HG03460 (cell line): ENCODE measurements at regions not wholly inside any gene's neighbourhood (a gene's known extent, or its start where the extent isn't known, plus 50 kb on each side); places are given as distances from the start of the nearest gene placed in this dataset.

ENCODE experiments used
- ATAC-seq: cut with Tn5 transposase; IDR thresholded peaks from one replicate; pipeline ENCODE4 v1.9.1; 2021; ENCODE audit not compliant: unreplicated experiment

DNA sequence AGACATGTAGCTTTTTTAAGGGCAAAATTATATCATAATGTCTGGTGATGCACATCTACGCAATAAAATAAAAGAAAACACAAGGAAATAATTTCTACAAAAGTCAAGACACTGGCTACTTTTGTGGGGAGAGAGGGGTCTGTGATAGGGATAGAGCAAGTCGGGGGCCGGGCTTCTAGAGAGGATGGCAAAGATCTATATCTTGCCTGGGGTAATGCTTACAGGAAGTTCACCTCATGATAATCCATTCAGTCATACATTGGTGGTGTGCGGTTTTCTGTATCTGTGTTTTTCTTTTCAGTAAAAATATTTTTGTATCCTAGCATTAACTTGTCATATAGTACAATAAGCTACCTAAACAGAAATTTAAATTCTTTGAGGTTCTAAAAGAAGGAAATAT, 178.8 kb downstream of the ARRDC4 start:
- ATAC-seq, result no peak

DNA sequence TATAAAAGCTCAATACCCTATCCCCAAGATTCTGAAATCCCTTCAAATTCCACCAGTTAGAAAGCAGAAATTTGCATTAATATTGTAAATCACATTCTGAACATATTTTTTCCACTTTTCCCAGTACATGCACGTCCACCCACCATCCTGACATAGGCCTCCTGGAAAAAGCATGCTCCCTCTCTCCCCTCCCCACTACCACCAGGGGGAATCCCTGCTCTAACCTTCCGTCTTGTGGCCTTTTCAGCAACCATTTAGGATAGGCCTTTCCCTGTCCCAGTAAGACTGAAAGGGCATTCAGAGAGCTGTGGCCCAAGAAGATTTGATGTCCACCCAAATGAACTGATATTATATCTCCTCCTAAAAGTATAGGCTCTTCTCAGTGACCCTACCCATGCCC, 182.1 kb downstream of the ARRDC4 start:
- no peak for ATAC-seq

DNA sequence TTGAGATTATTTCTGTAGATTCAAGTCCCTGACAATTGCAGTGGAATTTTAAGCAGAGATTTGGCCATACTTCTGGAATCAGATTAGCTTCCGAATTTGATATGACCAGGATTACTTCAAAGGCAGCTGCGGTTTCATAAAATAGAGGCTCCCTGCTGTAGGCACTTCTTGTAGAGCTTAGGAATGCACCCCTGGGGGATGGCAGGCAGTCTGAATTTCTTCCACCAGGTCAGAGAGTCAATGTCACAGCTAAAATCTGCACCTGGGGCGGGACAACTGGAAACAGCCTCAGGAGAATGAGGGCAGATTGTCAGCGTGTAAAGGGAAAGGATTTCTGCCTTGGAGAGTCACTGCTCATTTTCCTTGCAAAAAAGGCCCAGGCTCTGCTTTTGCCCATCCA, 182.6 kb downstream of the ARRDC4 start:
- ATAC-seq, result no peak

- ATAC-seq, result no peak
Observed at GRCh38 chr15:98144388-98144787, 183.9 kb downstream of the ARRDC4 start.

DNA sequence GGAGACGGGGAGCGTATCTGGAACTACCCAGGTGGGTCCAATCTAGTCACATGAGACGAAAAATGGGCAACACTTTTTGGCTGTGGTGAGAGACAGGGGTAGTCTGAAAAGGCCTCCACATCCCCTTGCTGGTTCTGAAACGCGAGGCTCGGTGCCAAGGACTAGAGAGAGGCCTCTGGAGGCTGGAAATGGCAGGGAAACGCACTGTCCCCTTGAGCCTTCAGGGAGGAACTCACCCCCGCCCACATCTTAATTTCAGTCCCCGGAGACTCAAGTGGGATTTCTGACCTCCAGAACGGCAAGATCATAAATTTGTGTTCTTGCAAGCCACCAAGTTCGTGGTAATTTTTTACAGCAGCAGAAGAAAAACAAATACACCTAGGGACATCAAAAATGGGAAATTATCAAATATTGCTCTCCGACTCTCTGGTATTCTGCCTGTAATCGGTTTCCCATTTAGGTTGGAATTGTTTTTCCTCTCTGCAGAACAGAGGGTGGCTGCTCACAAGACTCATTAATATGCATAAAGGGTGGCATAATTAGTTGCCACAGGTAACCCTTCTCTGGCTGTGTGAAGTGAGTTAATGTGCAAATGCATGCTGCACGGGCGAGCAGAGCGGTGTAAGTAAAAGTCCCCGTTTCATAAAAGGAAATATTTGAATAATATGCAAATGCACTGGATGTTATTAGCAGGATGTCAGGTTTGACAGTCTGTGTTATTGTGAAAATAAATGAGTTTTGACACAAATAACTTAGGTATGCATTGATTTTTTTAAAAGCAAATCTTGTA, 185.7 kb downstream of the ARRDC4 start:
- no peak for ATAC-seq

- no peak for ATAC-seq
Observed at GRCh38 chr15:98147415-98147814, 186.9 kb downstream of the ARRDC4 start.

GRCh38 chr15:98150084-98150483, 189.6 kb downstream of the ARRDC4 start:
- ATAC-seq, result no peak

GRCh38 chr15:98150536-98150935, 190.0 kb downstream of the ARRDC4 start:
- ATAC-seq, result no peak

DNA sequence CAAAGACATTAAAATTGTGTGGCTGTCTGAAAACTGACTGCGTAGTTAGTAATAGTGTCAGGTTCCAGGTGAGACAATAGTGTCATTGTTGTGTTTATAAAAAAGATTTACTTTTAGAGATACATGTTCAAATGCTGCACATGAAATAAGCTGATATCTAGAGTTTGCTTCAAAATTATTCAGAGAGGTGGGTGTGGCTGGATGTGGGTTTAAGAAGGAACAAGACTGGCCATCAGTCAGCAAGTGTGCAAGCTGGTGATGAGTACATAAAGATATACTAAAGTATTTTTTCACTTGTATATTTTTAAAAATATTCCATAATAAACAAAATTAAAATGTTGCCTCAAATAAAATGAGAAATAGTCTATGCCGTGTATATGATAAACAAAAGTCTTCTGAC, 190.6 kb downstream of the ARRDC4 start:
- no peak for ATAC-seq

GRCh38 chr15:98152156-98152555, 191.7 kb downstream of the ARRDC4 start:
- no peak for ATAC-seq

DNA sequence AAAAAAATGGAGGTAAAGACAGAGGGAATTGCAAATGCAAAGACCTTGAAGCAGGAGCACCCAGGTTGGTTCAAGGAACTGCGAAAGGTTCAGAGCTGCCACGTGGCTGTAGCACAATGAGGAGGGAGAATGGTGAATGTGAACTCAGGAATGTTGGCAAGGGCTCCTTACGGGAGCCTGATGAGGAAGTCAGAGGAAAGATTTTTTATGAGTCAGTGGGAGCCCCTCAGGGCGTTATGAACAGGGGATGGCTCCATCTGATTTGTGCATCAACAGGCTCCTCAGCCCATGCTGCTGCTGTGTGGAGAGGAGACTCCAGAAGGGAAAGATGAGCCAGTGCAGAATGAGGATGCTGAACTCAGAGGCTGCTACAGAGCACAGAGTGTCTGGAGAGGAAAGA, 194.4 kb downstream of the ARRDC4 start:
- ATAC-seq, result no peak

GRCh38 chr15:98155356-98155755, 194.9 kb downstream of the ARRDC4 start:
- no peak for ATAC-seq

GRCh38 chr15:98160236-98160635, 199.7 kb downstream of the ARRDC4 start:
- ATAC-seq, result peak; percentile 92

GRCh38 chr15:98163319-98164045, 203.0 kb downstream of the ARRDC4 start:
- ATAC-seq, result no peak

- no peak for ATAC-seq
Observed at GRCh38 chr15:98164571-98164970, 204.1 kb downstream of the ARRDC4 start.

- ATAC-seq, result no peak
Observed at GRCh38 chr15:98164986-98165385, 204.5 kb downstream of the ARRDC4 start.

DNA sequence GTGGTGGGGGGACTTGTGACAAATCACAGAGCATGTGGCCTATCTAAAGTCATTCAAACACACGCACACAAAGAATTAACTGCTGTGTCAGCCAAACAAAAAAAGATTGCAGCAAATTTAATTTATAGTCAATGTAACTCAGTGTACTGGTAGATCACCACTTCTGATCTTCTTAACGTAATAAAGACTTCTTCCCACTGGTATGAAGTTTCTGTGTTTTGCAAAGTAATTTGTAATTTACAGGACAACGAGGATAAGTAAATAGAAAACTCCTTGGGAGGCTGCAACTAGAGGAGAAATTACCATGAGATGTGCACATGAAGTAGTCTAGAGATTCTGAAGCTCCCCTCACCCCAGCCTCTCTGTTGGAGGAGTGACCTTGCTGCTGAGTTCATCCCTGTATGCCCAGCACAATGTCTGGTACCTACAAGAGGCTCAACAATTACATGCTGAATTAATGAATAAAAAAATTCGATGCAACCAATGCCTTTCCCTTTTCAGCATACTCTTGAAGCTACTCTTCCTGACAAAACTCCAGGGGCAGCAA, 207.3 kb downstream of the ARRDC4 start:
- ATAC-seq, result no peak

GRCh38 chr15:98169551-98169950, 209.0 kb downstream of the ARRDC4 start:
- no peak for ATAC-seq

- ATAC-seq, result no peak
Observed at GRCh38 chr15:98174286-98174685, 213.8 kb downstream of the ARRDC4 start.

- no peak for ATAC-seq
Observed at GRCh38 chr15:98174841-98175240, 214.3 kb downstream of the ARRDC4 start.

DNA sequence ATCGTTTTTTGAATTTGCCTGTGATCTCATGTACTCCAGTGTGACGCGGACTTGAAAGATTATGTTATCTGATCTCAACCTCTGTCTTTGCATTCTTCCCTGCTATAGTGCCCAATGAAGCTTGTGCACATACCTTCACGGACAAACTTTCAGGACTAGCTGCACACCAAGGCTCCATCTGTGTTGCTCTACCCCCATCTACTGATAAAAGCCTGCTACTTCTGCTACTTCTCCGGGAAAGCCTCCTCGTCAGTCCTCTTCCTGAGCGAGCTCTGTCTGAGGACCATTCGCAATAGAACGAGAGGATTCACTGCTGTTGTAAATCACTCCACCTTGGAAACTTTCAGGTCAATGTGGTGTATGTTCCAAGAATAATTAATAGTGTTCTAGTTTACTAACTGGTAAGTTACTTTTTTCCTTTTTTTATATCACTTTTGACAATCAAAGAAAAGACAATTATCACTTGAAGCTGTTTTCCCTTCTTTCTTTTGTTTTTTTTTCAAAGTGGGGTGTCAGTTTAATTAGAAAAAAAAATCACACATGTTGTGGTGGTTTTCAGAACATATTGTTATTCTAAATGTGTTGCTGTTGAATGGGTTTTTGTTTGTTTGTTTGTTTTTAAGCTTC, 217.6 kb downstream of the ARRDC4 start:
- ATAC-seq, result peak; percentile 75

- ATAC-seq, result no peak
Observed at GRCh38 chr15:98178861-98179260, 218.4 kb downstream of the ARRDC4 start.
